ENCODE measurements at regions not wholly inside any gene's neighbourhood (a gene's known extent, or its start where the extent isn't known, plus 50 kb on each side); places are given as distances from the start of the nearest gene placed in this dataset.

DNA sequence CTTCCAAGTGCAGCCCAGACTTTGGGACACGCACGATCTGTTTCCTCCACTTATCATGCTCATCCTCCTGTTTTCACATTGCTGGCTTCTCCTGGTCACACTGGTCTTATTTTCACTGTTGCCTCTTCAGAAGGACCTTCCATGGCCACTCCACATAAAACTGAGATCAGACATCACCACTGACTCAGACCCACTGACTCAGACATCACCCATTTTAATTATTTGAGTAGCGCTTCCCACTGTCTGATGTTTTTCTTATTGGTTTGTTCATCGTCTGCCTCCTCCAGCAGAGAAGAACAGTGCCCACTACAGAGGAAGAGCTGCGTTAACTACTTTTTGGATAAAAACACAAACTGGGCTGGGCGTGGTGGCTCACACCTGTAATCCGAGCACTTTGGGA, 270.5 kb upstream of the PWP1 start:
- TF ChIP-seq, protein P1, sequence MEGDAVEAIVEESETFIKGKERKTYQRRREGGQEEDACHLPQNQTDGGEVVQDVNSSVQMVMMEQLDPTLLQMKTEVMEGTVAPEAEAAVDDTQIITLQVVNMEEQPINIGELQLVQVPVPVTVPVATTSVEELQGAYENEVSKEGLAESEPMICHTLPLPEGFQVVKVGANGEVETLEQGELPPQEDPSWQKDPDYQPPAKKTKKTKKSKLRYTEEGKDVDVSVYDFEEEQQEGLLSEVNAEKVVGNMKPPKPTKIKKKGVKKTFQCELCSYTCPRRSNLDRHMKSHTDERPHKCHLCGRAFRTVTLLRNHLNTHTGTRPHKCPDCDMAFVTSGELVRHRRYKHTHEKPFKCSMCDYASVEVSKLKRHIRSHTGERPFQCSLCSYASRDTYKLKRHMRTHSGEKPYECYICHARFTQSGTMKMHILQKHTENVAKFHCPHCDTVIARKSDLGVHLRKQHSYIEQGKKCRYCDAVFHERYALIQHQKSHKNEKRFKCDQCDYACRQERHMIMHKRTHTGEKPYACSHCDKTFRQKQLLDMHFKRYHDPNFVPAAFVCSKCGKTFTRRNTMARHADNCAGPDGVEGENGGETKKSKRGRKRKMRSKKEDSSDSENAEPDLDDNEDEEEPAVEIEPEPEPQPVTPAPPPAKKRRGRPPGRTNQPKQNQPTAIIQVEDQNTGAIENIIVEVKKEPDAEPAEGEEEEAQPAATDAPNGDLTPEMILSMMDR (IDR thresholded peaks at IDR 0.05; ENCODE audit: insufficient read depth, missing control alignments): no peak
- no peak for DNase-seq (ENCODE audit: insufficient read length, low spot score)
- no peak for FAIRE-seq

DNA sequence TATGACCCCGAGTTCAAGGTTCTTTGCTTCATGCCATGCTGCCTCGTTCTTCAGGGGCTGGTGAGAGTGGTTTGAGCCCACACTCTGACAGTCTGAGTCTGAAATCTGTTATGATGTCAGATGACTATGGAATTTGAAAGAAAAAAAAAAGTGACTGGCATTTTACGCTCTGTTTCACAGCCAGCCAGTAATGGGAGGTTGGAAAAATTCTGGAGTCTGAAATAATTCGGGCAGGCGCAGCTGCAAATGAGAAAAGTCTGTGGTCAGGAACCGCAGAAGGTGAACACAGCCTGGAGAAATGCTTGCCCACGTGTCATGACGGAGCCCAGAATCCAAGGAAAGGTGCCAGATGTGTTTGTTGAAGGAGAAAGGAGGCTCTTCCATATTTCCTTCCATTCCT, 269.8 kb upstream of the PWP1 start:
- TF ChIP-seq, protein P1 (IDR thresholded peaks at IDR 0.05; ENCODE audit: insufficient read depth, missing control alignments): no peak
- no peak for FAIRE-seq
- DNase-seq (ENCODE audit: insufficient read length, low spot score): no peak

- FAIRE-seq: no peak
- TF ChIP-seq, protein P1 (IDR thresholded peaks at IDR 0.05; ENCODE audit: insufficient read depth, missing control alignments): no peak
- no peak for DNase-seq (ENCODE audit: insufficient read length, low spot score)
Observed at GRCh38 chr12:107417004-107417403, 268.6 kb upstream of the PWP1 start.

- no peak for FAIRE-seq
- DNase-seq (ENCODE audit: insufficient read length, low spot score): no peak
- TF ChIP-seq, protein P1 (IDR thresholded peaks at IDR 0.05; ENCODE audit: insufficient read depth, missing control alignments): no peak
Observed at GRCh38 chr12:107418981-107419380, 266.6 kb upstream of the PWP1 start.

GRCh38 chr12:107423531-107423930, 262.1 kb upstream of the PWP1 start:
- TF ChIP-seq, protein P1 (IDR thresholded peaks at IDR 0.05; ENCODE audit: insufficient read depth, missing control alignments): no peak
- DNase-seq (ENCODE audit: insufficient read length, low spot score): no peak
- FAIRE-seq: no peak

- TF ChIP-seq, protein P1 (IDR thresholded peaks at IDR 0.05; ENCODE audit: insufficient read depth, missing control alignments): no peak
Observed at GRCh38 chr12:107429006-107429705, 256.4 kb upstream of the PWP1 start.

GRCh38 chr12:107431942-107432341, 253.7 kb upstream of the PWP1 start:
- TF ChIP-seq, protein P1 (IDR thresholded peaks at IDR 0.05; ENCODE audit: insufficient read depth, missing control alignments): no peak
- no peak for FAIRE-seq
- DNase-seq (ENCODE audit: insufficient read length, low spot score): no peak

More at GRCh38 chr12:107429006-107429705, 256.4 kb upstream of the PWP1 start:
- DNase-seq (ENCODE audit: insufficient read length, low spot score) (no peak), FAIRE-seq (no peak)
